Skin epidermis (tissue), 12 donors: ENCODE measurements at regions not wholly inside any gene's neighbourhood (a gene's known extent, or its start where the extent isn't known, plus 50 kb on each side); places are given as distances from the start of the nearest gene placed in this dataset.
"Not testable (repeated sequence)": the region's sequence is repeated elsewhere in the genome, so short reads cannot be mapped to it uniquely, and the experiment has no call there.

ENCODE experiments used
- H3K27ac ChIP-seq, 21 experiments: fragments of 200-600 bp; sonication (generic) in 11 of 21; one replicate each; pipeline ENCODE4 v1.5.0; 2020; ENCODE audit warnings: mild to moderate bottlenecking in 3 of 21, inconsistent platforms in 2 of 21, moderate library complexity in 2 of 21
- H3K4me3 ChIP-seq, 7 experiments: fragments of 200-600 bp; sonication (generic) in 2 of 7; one replicate each; pipeline ENCODE4 v1.5.0; 2020; ENCODE audit warnings: inconsistent platforms in 2 of 7, mild to moderate bottlenecking in 2 of 7, moderate library complexity in 1 of 7

DNA sequence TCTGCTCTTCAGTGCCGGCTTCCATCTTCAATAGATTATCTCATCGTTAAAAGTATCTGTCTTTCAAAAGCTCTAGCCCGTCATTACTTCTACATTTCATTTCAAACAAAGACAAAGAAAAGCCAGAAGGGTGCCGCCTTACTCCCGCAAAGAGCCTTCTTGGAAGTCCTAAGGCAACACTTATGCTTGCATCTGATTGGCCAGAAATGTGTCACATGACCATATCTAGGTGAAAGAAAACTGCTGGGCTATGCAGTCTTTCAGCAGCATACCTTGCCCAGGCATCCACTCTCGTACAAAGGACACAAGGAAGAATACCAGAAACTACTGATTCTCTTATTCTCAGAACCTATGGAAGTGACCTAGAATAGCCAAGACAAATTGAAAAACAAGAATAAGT is 217.1 kb upstream of the SLC35G4 start:
- H3K4me3 ChIP-seq, result no peak overlapping the region

DNA sequence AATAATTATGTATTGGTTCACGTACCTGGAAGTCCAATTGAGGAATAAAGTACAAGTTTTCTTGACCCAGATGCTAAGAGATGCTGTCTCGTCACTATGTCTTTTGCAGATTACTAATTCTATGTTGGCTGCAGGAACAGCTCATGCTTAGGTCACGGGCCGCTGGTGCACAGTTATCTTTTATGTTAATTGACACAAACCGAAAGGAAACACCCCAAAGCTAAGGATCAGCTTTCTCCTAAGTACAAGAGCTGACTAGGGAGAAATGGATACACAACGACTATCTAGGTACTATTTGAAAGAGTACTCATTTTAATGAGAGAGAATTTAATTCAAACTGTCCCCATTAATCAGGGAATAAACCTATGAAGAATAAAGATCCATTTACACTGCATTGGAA is 217.7 kb upstream of the SLC35G4 start:
- no peak overlapping the region for H3K27ac ChIP-seq
- H3K4me3 ChIP-seq, result no peak overlapping the region

More for the DNA sequence above, 217.1 kb upstream of the SLC35G4 start:
- H3K27ac ChIP-seq, result no peak overlapping the region

DNA sequence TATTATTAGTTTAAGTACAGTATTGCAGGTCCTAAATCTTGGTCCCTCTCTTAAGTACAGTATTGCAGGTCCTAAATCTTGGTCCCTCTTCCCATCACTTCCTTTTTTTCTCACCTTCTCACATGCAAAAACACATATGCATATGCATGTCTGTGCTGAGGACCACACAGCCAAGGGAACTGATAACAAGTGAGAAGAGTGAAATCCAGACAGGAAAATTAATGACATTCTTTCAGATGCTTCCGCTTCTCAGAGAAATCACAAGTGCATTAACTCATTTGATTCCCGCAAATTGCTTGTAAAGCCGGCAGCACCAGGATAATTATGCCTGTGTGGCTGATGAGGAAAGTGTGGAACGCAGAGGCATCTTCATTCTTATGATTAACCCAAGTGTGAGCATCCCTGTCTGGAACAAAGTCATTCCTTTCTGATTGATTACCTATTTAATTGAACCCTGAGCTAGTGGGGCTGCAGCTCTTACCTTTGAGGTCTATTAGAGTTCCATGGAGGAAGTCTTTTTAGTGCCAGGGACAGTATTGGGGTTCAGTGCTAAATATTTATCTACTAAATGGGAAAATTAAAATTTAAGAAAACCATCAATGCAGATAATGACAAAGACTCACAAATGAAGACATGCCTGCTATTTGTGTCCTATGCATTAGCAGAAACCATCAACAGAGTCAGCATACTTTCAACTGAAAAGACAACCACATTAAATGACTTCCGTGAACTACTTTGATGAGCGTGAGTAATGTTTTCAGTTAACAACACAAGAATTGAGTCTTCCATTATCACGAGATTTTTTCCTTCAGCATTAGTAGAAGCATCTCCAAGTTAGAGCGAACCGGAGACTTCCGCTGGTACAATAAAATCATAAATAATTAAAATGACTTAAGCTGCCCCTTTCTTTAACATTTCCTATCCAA is 220.4 kb upstream of the SLC35G4 start:
- Histone ChIP-seq H3K27ac (no peak overlapping the region), H3K4me3 (no peak overlapping the region)

DNA sequence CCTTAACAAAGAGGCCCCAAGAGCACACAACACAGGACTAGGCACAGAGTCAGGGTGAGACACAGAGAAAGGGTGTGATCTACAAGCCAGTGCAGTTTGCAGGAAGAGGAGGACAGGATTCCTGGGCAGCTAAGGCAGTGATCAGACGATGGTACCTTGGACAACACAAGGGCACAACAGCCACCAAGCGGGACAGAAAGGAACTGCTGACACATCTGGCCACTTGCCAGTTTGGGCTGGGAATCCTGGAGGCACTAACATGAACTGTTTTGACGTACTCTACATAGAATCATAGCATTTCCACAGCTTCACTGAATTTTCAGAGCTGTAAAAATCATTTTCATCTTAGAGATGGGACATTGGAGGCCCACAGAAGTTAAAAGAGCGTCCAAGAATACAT is 221.5 kb upstream of the SLC35G4 start:
- H3K27ac ChIP-seq, result no peak overlapping the region

DNA sequence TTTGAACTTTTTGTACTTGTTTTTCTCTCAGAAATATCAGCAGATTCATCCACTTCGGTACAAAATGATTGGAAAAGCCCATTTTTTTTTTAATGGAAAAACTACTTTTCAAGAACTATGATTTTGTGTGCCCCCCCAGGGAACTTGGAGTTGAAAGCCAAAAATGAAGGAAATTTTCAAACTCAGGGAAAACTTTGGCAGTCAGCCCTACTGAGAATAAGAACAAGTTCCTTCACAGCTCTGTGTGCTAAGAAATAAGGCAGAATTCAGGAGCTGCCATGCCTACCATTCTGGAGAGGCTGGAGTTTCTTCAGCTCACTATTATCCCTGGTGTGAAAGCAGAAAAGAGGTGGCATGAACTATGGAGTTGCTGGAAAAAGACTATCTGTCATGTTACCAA is 226.0 kb upstream of the SLC35G4 start:
- Histone ChIP-seq H3K4me3 (no peak overlapping the region), H3K27ac (no peak overlapping the region)

More for the DNA sequence above, 221.5 kb upstream of the SLC35G4 start:
- no peak overlapping the region for H3K4me3 ChIP-seq

DNA sequence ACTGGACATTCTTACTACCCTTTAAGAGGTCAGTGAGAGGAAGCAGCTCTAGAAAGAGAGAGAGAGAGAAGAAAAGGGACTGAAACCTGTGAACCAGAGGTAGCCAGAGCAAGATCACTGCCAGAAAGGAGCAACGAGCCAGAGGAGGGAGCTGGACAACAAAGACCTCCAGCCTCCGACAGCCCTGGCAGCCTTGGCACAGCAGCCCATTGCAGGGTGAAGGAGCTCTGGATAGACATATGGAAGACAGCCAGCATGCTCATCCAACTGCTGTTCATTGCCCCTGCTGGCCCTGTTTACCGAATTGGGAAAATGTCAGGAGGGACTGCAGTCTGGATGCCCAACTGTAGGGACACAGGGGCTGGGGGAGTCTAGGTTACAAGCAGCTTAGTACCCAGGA is 228.4 kb upstream of the SLC35G4 start:
- Histone ChIP-seq H3K27ac (no peak overlapping the region), H3K4me3 (no peak overlapping the region)

DNA sequence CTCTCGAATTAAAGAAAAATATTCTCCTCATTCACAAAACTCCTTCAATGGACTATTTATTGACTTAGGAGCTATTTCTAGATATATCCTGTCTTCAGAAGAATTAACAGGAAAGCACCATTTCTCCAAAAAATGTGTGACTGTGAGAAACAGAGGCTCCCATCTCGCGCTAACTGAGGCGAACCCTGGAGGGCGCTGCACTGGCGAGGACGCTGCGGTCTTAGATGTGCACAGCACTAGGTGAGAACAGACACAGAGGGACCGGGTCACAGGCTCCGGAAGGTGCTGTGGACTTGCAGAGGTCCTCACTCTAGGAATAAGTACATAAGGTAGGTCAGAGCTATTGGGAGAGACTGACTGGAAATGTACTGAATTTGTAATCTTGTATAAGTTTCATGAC is 229.7 kb upstream of the SLC35G4 start:
- H3K27ac ChIP-seq, result no peak overlapping the region

DNA sequence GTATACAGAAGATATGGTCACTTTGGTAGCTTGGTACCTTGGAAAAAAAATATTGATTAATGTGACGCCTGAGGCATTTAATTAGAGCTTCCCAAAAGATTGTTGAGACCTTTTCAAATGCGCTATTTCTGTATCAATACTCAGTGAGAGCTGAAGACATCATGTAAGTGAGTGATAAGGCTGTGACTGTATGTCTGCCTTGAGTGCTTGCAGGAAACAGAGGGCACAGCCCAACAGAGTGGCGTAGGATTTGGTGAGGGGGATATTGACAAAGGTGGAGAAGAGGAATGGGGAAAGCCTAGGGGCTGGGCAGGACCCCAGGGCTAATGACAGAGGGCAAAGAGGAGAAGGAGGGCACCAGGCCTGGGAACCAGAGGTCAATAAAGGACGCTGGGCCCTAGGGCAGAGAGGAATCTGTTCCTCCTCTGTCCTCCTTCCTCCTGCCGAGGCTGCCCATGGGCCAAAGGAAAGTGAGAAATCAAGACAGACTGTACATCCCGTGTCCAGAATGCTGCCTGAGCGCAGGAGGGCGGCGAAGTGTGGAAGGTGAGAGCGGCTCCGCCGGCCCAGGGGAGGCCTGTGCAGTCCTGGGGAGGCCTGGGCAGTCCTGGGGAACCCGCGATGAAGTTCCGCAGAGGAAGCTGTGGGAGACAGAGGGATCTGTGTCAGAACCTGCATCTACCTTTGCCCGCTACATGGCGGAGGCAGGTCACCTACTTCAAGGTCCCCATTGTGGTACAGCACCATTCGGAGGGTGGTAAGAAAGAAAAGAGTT is 228.6 kb upstream of the PIEZO2 start:
- Histone ChIP-seq H3K27ac (no peak overlapping the region), H3K4me3 (no peak overlapping the region)

More for the DNA sequence above, 229.7 kb upstream of the SLC35G4 start:
- no peak overlapping the region for H3K4me3 ChIP-seq

DNA sequence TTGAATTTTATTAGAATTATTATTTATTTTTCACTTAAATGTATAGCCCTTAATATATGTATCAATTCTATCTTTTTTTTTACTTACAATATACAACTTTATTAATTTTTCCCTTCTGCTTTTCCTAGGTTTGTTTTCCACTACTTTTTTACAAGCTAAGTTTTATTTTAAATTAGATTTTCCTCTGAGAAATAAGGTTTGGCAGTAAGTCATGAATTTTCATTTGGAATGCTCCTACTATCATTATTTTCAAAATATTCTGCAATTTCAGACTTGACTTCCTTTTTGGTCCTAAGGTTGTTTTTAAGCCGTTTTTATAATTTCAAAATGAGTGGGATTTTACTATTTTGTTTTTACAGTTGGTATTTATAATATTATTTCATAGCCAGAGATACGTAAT is 222.8 kb upstream of the PIEZO2 start:
- no peak overlapping the region for H3K27ac ChIP-seq
- no peak overlapping the region for H3K4me3 ChIP-seq

DNA sequence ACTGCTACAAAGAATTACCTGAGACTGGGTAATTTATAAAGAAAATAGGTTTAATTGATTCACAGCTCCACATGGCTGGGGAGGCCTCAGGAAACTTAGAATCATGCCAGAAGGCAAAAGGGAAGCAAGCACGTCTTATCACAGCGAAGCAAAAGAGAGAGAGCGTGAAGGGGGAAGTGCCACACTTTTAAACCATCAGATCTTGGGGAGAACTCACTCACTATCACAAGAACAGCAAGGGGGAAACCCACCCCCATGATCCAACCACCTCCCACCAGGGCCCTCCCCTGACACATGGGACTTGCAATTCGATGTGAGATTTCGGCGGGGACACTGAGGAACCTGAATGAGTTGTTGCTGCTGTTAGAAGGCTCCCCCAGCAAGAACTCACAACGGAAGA is 220.2 kb upstream of the PIEZO2 start:
- Histone ChIP-seq H3K27ac (no peak overlapping the region), H3K4me3 (no peak overlapping the region)

DNA sequence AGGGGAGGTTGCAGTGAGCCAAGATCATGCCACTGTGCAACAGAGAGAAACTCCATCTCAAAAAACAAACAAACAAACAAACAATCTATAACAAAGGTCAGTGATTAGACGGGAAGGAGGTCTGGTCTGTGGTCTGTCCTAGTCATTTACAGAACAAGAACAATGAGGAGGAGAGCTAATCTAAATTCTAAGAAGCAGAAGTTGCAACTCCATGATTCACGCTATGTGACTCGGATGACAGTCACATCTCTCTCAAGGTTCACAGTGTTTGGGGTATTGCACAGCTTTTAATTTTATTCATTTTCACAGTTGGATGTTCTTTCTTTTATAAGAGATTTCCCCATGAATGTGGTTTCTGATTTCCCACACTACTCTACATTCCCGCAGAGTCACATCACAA is 218.7 kb upstream of the PIEZO2 start:
- Histone ChIP-seq H3K27ac (no peak overlapping the region), H3K4me3 (no peak overlapping the region)

DNA sequence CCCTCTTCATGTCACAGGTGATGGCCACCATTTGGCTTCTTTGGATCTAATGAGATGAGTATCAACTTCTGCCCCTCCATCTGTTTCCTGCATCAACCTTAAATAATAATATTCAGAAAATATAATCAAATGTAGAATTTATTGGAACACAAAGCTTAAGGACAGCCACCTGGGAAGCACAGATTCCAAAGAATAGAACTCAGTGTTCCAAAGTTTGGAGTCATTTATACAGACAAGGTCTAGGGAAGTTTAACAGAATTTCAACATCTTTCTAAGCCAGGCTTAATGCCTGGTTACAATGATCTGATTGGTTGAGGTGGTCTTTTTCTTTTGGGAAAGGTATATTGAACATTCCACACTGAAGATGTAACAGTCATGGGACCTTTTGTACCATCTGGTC is 218.0 kb upstream of the PIEZO2 start:
- Histone ChIP-seq H3K27ac (no peak overlapping the region), H3K4me3 (no peak overlapping the region)

DNA sequence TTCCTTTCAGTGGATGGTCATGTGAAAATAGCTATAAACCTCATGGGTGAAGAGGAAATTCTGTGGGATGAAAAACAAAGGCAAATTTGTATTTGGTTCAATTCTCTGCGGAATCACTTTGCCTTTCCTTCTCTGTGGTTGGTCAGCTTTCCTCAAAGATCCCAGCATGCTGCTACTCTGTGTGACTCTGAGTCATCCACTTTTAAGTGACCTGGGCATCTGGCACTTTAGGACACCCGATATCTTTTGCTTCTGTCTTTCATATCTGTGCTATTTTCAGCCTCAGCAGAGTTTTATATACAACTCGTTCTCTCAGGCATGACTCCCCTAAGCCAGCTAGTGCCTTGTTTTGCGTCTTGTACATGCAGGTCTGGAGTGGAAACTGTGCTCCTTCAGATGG is 217.0 kb upstream of the PIEZO2 start:
- H3K27ac ChIP-seq, result no peak overlapping the region

DNA sequence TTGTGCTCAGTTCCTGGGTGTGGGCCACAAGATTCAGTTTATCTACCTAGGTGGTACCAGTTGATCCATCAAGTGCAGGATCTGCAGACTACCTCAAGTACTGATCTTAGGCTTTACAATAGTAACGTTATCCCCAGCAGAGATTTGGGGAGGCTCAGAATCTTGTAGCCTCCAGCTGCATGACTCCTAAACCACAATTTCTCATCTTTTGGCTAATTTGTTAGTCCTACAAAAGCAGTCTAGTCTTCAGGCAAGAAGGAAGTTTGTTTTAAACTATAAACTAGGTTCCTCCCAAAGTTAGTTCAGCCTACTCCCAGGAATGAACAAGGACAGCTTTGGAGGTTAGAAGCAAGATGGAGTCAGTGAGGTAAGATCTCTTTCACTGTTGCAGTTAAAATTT is 213.5 kb upstream of the PIEZO2 start:
- H3K4me3 ChIP-seq, result no peak overlapping the region
- H3K27ac ChIP-seq, result no peak overlapping the region

More for the DNA sequence above, 217.0 kb upstream of the PIEZO2 start:
- H3K4me3 ChIP-seq, result no peak overlapping the region

DNA sequence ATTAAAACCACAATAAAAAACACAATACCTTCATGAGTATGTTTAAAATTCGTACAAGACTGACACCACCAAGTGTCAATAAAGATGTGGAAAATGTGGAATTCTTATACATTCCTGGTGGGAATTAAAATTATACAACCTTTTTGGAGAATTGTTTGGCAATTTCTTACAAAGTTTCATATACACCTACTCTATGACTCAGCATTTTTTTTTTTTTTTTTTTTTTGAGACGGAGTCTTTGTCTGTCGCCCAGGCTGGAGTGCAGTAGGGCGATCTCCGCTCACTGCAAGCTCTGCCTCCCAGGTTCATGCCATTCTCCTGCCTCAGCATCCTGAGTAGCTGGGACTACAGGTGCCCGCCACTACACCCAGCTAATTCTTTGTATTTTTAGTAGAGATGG is 212.5 kb upstream of the PIEZO2 start:
- not testable (repeated sequence) for H3K4me3 ChIP-seq, H3K27ac ChIP-seq

DNA sequence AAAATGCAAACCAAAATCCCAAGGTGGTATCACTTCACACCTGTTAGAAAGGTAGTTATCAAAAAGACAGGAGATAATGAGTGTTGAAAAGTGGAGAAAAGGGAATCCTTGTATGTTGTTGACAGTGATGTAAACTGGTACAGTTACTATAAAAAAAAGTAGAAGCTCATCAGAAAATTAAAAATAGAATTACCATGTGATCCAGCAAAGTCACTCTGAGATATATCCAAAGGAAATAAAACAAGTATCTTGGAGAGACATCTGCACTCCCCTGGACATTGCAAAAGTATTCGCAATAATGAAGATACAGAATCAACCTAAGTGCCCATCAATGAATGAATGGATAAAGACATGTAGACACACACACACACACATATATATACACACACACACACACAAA is 208.3 kb upstream of the PIEZO2 start:
- no peak overlapping the region for H3K4me3 ChIP-seq
- no peak overlapping the region for H3K27ac ChIP-seq

DNA sequence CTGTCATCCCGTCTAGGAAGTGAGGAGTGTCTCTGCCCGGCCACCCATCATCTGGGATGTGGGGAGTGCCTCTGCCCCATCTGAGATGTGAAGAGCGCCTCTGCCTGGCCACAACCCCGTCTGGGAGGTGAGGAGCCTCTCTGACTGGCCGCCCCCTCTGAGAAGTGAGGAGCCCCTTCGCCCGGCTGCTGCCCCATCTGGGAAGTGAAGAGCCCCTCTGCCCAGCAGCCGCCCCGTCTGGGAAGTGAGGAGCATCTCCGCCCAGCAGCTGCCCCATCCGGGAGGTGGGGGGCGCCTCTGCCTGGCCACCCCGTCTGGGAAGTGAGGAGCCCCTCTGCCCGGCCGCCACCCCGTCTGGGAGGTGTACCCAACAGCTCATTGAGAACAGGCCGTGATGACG is 195.2 kb upstream of the PIEZO2 start:
- H3K27ac ChIP-seq, H3K4me3 ChIP-seq: not testable (repeated sequence)

DNA sequence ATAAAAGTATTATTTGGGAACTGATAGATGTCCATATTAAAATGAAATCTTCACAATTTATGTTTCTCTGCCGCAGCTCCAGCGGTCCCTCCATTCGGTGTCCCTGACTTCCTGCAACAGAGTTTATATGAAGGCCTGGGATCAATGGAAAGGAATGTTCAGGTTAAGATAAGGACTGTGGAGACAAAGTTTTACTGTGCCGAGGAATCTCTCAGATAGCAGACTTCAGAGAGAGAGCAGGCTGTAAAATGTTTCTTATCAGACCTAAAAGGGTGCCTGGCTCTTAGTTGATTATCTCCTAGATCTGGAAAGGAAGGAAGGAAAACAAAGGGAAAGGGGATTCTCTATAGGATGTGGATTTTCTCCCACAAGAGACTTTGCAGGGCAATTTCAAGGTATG is 193.7 kb upstream of the PIEZO2 start:
- Histone ChIP-seq H3K27ac (no peak overlapping the region), H3K4me3 (no peak overlapping the region)

DNA sequence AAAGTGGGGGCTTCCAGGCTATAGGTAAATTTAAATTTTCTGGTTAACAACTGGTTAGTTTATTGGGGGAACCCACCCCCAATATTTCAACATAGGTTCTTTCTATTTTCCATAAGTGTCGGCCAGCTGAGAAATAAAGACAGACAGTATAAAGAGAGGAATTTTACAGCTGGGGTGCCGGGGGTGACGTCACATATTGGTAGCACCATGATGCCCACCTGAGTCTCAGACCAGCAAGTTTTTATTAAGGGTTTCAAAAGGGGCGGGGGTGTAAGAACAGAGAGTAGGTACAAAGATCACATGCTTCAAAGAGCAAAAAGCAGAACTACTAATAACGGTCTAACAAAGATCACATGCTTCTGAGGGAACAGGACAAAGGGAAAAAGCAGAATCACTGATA is 192.7 kb upstream of the PIEZO2 start:
- not testable (repeated sequence) for H3K27ac ChIP-seq, H3K4me3 ChIP-seq

DNA sequence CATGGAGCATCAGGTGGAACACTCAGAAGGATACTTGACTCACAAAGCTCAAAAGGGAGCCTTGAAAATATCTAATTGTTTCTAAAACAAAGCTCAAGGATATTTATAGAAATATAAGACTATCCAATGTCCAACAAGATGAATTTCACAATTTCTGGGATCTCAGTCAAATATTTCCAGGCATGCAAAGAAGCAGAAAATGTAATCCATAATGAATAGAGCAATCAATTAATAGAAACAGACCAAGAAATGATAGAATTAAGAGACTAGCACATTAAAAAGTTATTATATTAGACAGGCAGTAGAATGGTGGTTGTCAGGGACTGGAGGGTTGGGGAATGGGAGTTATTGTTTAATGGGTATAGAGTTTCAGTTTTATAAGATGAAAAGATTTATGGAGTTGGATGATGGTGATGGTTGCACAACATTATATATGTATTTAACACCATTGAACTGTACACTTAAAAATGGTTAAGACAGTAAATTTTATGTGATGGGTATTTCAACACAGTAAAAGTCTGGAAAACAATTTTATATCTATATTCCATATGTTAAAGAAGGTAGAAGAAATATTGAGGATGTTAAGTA is 189.9 kb upstream of the PIEZO2 start:
- no peak overlapping the region for H3K27ac ChIP-seq
- H3K4me3 ChIP-seq, result no peak overlapping the region

DNA sequence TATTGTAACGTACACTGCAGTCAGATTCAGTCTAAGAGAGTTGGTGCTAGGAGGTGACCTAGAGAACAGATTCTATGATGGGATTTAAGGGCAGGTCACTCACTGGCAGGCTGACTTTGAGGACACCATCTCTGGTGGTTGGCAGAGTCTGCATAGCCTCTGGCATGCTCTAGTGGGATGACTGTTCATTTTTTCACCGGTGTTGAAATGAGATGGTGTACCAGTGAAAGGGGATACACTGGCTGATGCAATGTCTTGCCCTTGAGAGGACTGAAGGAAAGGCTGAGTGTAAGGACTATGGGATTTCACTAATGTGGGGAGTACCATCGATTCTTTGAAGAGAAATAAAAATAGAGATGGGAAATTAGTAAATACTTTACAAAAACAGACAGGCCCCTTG is 186.9 kb upstream of the PIEZO2 start:
- Histone ChIP-seq H3K27ac (no peak overlapping the region), H3K4me3 (no peak overlapping the region)
